ENCODE measurements at regions not wholly inside any gene's neighbourhood (a gene's known extent, or its start where the extent isn't known, plus 50 kb on each side); places are given as distances from the start of the nearest gene placed in this dataset.

DNA sequence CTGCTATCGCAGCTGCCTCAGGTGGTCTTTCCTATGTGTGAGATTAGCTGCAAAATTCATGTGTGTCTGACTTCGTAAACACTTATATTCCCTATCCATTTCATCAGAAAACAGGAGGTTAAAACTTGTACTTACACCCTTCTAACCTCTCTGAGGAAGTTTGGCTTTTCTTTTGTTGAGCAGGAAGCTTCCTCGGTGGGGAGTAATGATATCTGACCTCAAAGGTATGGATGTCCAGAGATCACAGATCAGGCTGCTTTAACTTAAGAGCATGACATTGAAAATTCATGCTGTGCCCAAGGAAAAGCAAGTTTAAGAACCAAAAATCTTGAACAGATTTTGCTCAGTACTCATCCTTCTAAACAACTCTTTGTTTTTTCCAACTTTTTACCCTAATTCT is 429.1 kb downstream of the STIM2 start:
- Histone ChIP-seq H3K4me3 (replicated peaks; ENCODE audit: low read depth, low read length) (no peak overlapping the region), H3K27me3 (replicated peaks; ENCODE audit: control insufficient read depth, insufficient read depth, low read length) (no peaks in the 10 kb centered on the region), H3K36me3 (ENCODE audit: control insufficient read depth, insufficient read depth, low read length) (no peaks in the 10 kb centered on the region)
- TF ChIP-seq, protein P1, sequence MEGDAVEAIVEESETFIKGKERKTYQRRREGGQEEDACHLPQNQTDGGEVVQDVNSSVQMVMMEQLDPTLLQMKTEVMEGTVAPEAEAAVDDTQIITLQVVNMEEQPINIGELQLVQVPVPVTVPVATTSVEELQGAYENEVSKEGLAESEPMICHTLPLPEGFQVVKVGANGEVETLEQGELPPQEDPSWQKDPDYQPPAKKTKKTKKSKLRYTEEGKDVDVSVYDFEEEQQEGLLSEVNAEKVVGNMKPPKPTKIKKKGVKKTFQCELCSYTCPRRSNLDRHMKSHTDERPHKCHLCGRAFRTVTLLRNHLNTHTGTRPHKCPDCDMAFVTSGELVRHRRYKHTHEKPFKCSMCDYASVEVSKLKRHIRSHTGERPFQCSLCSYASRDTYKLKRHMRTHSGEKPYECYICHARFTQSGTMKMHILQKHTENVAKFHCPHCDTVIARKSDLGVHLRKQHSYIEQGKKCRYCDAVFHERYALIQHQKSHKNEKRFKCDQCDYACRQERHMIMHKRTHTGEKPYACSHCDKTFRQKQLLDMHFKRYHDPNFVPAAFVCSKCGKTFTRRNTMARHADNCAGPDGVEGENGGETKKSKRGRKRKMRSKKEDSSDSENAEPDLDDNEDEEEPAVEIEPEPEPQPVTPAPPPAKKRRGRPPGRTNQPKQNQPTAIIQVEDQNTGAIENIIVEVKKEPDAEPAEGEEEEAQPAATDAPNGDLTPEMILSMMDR (IDR thresholded peaks at IDR 0.05; ENCODE audit: insufficient read depth, low read length, poor library complexity, severe bottlenecking): no peak
- no peak for DNase-seq (ENCODE audit: extremely low read depth, insufficient read length)

DNA sequence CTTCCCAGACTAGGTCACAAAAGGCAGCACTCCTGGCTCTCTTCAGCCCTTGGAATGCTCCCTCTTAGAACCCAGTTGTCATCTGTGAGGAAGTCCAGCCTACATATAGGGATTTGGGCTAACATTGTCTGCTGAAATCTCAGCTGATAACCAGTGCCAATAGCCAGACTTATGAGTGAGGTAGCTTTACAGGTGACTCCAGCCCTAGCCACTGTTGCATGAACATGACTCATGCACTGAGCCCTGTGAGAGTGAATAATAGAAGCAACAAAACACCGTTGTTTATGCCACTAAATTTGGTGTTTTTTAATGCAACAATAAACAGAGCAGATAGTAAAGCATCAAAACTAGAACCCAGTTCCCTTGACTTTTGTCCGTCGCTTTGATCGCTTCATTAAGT is 433.2 kb downstream of the STIM2 start:
- DNase-seq (ENCODE audit: extremely low read depth, insufficient read length): no peak
- Histone ChIP-seq H3K4me3 (replicated peaks; ENCODE audit: low read depth, low read length) (no peak overlapping the region), H3K36me3 (ENCODE audit: control insufficient read depth, insufficient read depth, low read length) (no peaks in the 10 kb centered on the region), H3K27me3 (replicated peaks; ENCODE audit: control insufficient read depth, insufficient read depth, low read length) (no peaks in the 10 kb centered on the region)
- TF ChIP-seq, protein P1 (IDR thresholded peaks at IDR 0.05; ENCODE audit: insufficient read depth, low read length, poor library complexity, severe bottlenecking): no peak

DNA sequence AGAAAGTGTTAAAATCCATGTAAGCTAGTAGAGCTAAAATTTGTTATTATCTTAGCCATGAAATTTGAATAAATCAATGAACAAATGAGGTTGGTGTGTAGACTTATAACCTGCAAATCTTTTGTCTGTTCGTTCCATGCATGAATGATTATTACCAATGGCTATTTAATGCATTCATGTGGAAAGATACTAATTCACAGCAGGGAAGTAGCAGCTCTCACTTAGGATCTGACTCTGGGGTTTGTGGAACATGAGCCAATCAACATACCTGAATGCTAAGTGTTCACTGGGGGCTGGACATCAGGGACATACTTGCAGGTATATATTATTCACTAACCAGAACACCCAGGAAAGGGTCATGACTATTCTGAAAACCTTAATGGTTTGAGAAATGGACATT is 444.1 kb downstream of the STIM2 start:
- DNase-seq (ENCODE audit: extremely low read depth, insufficient read length): no peak
- H3K36me3 ChIP-seq (ENCODE audit: control insufficient read depth, insufficient read depth, low read length): no peaks in the 10 kb centered on the region
- TF ChIP-seq, protein P1 (IDR thresholded peaks at IDR 0.05; ENCODE audit: insufficient read depth, low read length, poor library complexity, severe bottlenecking): no peak
- H3K4me3 ChIP-seq (replicated peaks; ENCODE audit: low read depth, low read length): no peak overlapping the region
- H3K27me3 ChIP-seq (replicated peaks; ENCODE audit: control insufficient read depth, insufficient read depth, low read length): no peaks in the 10 kb centered on the region

DNA sequence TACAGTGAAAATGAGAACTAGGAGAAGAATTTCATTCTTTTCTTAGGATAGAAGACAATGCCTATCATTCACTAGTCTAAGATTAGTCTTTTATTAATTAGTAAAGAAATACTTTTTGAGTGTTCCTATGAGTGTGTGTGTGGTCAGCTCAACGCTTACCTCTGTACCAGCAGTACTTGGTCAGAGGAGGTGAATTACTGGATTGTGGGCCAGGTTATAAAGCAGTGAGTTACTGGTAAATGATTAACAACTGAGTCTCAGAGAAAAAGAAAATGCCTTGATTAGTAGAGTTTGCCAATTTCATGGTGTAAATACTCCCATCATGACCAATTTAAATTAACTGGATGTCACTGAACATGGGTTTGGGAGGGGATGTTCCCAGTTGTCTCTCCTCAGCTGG is 444.6 kb downstream of the STIM2 start:
- no peak for DNase-seq (ENCODE audit: extremely low read depth, insufficient read length)
- TF ChIP-seq, protein P1 (IDR thresholded peaks at IDR 0.05; ENCODE audit: insufficient read depth, low read length, poor library complexity, severe bottlenecking): no peak
- Histone ChIP-seq H3K36me3 (ENCODE audit: control insufficient read depth, insufficient read depth, low read length) (no peaks in the 10 kb centered on the region), H3K27me3 (replicated peaks; ENCODE audit: control insufficient read depth, insufficient read depth, low read length) (no peaks in the 10 kb centered on the region), H3K4me3 (replicated peaks; ENCODE audit: low read depth, low read length) (no peak overlapping the region)

DNA sequence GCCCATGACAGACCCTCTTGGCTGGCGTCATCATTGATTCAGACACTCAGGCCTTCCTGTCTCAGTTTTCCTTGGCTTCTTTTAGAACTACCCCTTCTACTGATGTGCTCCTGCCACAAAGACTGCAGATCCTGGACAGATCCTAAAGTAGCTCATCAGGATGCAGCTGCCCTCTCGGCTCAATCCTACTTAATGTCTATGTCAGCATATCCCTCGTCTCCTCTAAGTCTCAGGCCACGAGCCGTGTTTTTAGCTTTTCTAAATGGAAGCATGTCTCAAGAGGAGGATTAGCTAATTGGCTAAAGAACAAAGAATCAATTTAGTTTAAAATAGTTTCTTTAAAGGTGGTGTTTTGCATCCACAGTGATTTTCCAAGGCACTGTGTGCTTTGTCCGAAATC is 447.7 kb downstream of the STIM2 start:
- no peak for DNase-seq (ENCODE audit: extremely low read depth, insufficient read length)
- H3K27me3 ChIP-seq (replicated peaks; ENCODE audit: control insufficient read depth, insufficient read depth, low read length): no peaks in the 10 kb centered on the region
- H3K36me3 ChIP-seq (ENCODE audit: control insufficient read depth, insufficient read depth, low read length): no peaks in the 10 kb centered on the region
- no peak overlapping the region for H3K4me3 ChIP-seq (replicated peaks; ENCODE audit: low read depth, low read length)
- TF ChIP-seq, protein P1 (IDR thresholded peaks at IDR 0.05; ENCODE audit: insufficient read depth, low read length, poor library complexity, severe bottlenecking): no peak

DNA sequence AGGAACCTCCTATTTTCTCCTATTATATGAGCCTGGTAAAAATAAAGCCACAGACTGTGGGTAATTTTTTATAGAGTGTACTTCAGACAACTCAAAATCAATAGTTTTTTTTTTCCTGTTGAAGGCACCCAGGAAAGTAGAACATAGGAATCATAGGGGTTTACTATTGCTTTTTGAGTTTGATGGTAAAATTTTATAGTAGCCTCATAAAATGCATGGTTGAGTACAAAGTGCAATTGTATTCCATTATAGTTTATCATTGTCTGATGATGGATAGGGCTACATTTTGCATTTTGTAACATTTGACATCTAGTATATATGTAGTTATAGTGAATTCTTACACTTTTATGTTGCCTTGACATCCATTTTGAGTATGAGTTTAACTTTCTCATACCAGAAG is 455.0 kb downstream of the STIM2 start:
- TF ChIP-seq, protein P1 (IDR thresholded peaks at IDR 0.05; ENCODE audit: insufficient read depth, low read length, poor library complexity, severe bottlenecking): no peak
- H3K36me3 ChIP-seq (ENCODE audit: control insufficient read depth, insufficient read depth, low read length): no peaks in the 10 kb centered on the region
- H3K4me3 ChIP-seq (replicated peaks; ENCODE audit: low read depth, low read length): no peak overlapping the region
- DNase-seq (ENCODE audit: extremely low read depth, insufficient read length): no peak
- H3K27me3 ChIP-seq (replicated peaks; ENCODE audit: control insufficient read depth, insufficient read depth, low read length): no peaks in the 10 kb centered on the region
